ENCODE measurements at regions not wholly inside any gene's neighbourhood (a gene's known extent, or its start where the extent isn't known, plus 50 kb on each side); places are given as distances from the start of the nearest gene placed in this dataset.

- Histone ChIP-seq H3K27ac (ENCODE audit: insufficient read depth, low read length) (no peak overlapping the region), H3K9me3 (ENCODE audit: control insufficient read depth, insufficient read depth, low read depth, low read length) (no peaks in the 10 kb centered on the region), H3K9ac (ENCODE audit: insufficient read depth, low read length) (no peak overlapping the region), H3K4me2 (ENCODE audit: extremely low read depth, insufficient read depth, low read length) (no peak overlapping the region), H3K4me3 (replicated peaks in 1 of 4; ENCODE audit: control extremely low read depth in 1 of 4, insufficient read depth in 1 of 4, low read depth in 3 of 4, low read length in 4 of 4) (no peak overlapping the region), H3K27me3 (ENCODE audit: control insufficient read depth, insufficient read depth, low read length) (peaks cover 8% of the 10 kb centered on the region), H2AFZ (ENCODE audit: low read length) (no peak overlapping the region), H3K4me1 (ENCODE audit: control insufficient read depth, extremely low read depth, insufficient read depth, low read length) (no peaks in the 10 kb centered on the region), H3K79me2 (ENCODE audit: control insufficient read depth, insufficient read depth, low read length) (no peaks in the 10 kb centered on the region), H4K20me1 (ENCODE audit: control insufficient read depth, extremely low read depth, insufficient read depth, low read length) (no peaks in the 10 kb centered on the region), H3K36me3 (ENCODE audit: control insufficient read depth, insufficient read depth, low read length) (no peaks in the 10 kb centered on the region)
- DNase-seq (ENCODE audit: low read depth in 2 of 2) = peak; percentile 23 to 64
- TF ChIP-seq EZH2 (IDR thresholded peaks at IDR 0.05; ENCODE audit: low read length, missing control alignments) (no peak), CTCF (conservative IDR thresholded peaks at IDR 0.05 in 1 of 2, IDR thresholded peaks at IDR 0.05 in 1 of 2; ENCODE audit: low read depth in 1 of 2, low read length in 2 of 2) (no peak)
Observed at GRCh38 chr15:60086681-60087429, 82.7 kb downstream of the FOXB1 start.

- H3K4me1 ChIP-seq (ENCODE audit: control insufficient read depth, extremely low read depth, insufficient read depth, low read length) = no peaks in the 10 kb centered on the region
- H3K27me3 ChIP-seq (ENCODE audit: control insufficient read depth, insufficient read depth, low read length) = peaks cover 8% of the 10 kb centered on the region
- no peaks in the 10 kb centered on the region for H3K36me3 ChIP-seq (ENCODE audit: control insufficient read depth, insufficient read depth, low read length)
- DNase-seq (ENCODE audit: low read depth in 2 of 2) = peak in 1 of 2 donors; percentile 49
- TF ChIP-seq EZH2 (IDR thresholded peaks at IDR 0.05; ENCODE audit: low read length, missing control alignments) (no peak), CTCF (conservative IDR thresholded peaks at IDR 0.05 in 1 of 2, IDR thresholded peaks at IDR 0.05 in 1 of 2; ENCODE audit: low read depth in 1 of 2, low read length in 2 of 2) (no peak)
- no peak overlapping the region for H3K4me2 ChIP-seq (ENCODE audit: extremely low read depth, insufficient read depth, low read length)
- H3K9ac ChIP-seq (ENCODE audit: insufficient read depth, low read length) = no peak overlapping the region
- H4K20me1 ChIP-seq (ENCODE audit: control insufficient read depth, extremely low read depth, insufficient read depth, low read length) = no peaks in the 10 kb centered on the region
- no peaks in the 10 kb centered on the region for H3K79me2 ChIP-seq (ENCODE audit: control insufficient read depth, insufficient read depth, low read length)
- no peak overlapping the region for H3K27ac ChIP-seq (ENCODE audit: insufficient read depth, low read length)
- no peaks in the 10 kb centered on the region for H3K9me3 ChIP-seq (ENCODE audit: control insufficient read depth, insufficient read depth, low read depth, low read length)
- H3K4me3 ChIP-seq (replicated peaks in 1 of 4; ENCODE audit: control extremely low read depth in 1 of 4, insufficient read depth in 1 of 4, low read depth in 3 of 4, low read length in 4 of 4) = no peak overlapping the region
- no peak overlapping the region for H2AFZ ChIP-seq (ENCODE audit: low read length)
Observed at GRCh38 chr15:60087561-60087960, 83.5 kb downstream of the FOXB1 start.

GRCh38 chr15:60090747-60091146, 86.6 kb downstream of the FOXB1 start:
- H3K9ac ChIP-seq (ENCODE audit: insufficient read depth, low read length) = no peak overlapping the region
- H3K79me2 ChIP-seq (ENCODE audit: control insufficient read depth, insufficient read depth, low read length) = no peaks in the 10 kb centered on the region
- no peak overlapping the region for H3K4me2 ChIP-seq (ENCODE audit: extremely low read depth, insufficient read depth, low read length)
- TF ChIP-seq CTCF (conservative IDR thresholded peaks at IDR 0.05 in 1 of 2, IDR thresholded peaks at IDR 0.05 in 1 of 2; ENCODE audit: low read depth in 1 of 2, low read length in 2 of 2) (no peak), EZH2 (IDR thresholded peaks at IDR 0.05; ENCODE audit: low read length, missing control alignments) (no peak)
- no peak overlapping the region for H2AFZ ChIP-seq (ENCODE audit: low read length)
- no peaks in the 10 kb centered on the region for H3K36me3 ChIP-seq (ENCODE audit: control insufficient read depth, insufficient read depth, low read length)
- H3K9me3 ChIP-seq (ENCODE audit: control insufficient read depth, insufficient read depth, low read depth, low read length) = no peaks in the 10 kb centered on the region
- DNase-seq (ENCODE audit: low read depth in 2 of 2) = peak in 1 of 2 donors; percentile 12
- no peaks in the 10 kb centered on the region for H4K20me1 ChIP-seq (ENCODE audit: control insufficient read depth, extremely low read depth, insufficient read depth, low read length)
- no peak overlapping the region for H3K27ac ChIP-seq (ENCODE audit: insufficient read depth, low read length)
- H3K4me3 ChIP-seq (replicated peaks in 1 of 4; ENCODE audit: control extremely low read depth in 1 of 4, insufficient read depth in 1 of 4, low read depth in 3 of 4, low read length in 4 of 4) = no peak overlapping the region
- H3K27me3 ChIP-seq (ENCODE audit: control insufficient read depth, insufficient read depth, low read length) = peaks cover 5% of the 10 kb centered on the region
- no peaks in the 10 kb centered on the region for H3K4me1 ChIP-seq (ENCODE audit: control insufficient read depth, extremely low read depth, insufficient read depth, low read length)

Data from fibroblast of lung (primary cell).